Fibroblast of skin of scalp (primary cell): ENCODE measurements at regions not wholly inside any gene's neighbourhood (a gene's known extent, or its start where the extent isn't known, plus 50 kb on each side); places are given as distances from the start of the nearest gene placed in this dataset.
"Not testable (repeated sequence)": the region's sequence is repeated elsewhere in the genome, so short reads cannot be mapped to it uniquely, and the experiment has no call there.

Experiments
- DNase-seq: peaks from one replicate; pipeline ENCODE4 v3.0.0-alpha.2; 2013

DNA sequence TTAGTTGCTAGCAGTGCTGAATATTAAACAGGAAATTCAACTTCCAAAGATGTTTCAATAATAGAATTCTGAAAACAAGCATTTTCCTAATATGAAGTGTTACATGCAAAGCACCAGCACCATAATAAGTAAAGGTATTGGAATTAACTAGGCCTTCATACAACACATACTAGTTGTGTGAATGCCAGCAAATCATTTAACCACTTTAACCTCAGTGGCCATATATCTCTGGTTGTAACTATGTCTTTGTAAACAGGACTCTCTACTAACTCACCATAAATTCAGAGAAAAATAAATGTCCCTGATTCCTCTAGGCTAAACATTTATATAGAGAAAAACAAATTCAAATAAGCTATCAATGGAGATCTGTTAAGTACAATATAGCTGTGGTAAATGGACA lies 175.7 kb upstream of the NBPF9 start:
- DNase-seq: not testable (repeated sequence)

DNA sequence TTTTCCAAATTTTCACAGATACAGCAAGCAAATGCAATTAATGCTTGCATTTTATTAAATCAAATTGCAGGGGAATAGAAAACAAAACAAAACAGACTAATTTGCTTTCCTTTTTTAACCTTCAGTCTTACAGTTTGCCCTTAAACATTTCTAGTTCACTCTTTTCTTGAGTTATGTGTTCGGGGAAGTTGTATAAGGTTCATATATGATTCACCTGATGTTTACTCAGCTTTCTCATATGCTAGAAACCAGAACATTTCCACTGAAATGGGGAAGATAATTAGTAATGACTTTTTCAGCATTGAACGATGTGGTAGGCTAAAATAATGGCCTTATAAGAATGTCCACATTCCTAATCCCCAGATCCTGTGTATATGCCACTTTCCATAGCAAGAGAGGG lies 176.2 kb upstream of the NBPF9 start:
- not testable (repeated sequence) for DNase-seq

DNA sequence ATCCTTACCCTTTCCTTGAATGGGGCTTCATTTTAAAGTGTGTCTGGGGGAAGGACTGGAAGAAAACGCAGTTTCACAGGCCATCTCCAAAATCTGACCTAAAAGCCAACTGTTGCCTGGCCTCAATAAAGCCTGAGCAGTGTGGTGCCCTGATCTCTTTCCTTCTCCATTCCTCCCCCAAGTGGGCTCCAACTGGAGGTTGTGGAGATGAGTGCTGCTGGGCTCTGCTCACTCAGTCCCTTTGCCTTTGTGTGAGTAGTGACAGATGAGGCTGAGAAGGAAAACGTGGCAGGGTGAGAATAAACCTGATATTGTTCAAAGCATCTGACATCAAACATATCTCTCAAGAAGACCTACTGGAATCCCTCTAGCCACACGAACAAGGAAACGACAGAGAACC lies 181.4 kb upstream of the NBPF9 start:
- not testable (repeated sequence) for DNase-seq

DNA sequence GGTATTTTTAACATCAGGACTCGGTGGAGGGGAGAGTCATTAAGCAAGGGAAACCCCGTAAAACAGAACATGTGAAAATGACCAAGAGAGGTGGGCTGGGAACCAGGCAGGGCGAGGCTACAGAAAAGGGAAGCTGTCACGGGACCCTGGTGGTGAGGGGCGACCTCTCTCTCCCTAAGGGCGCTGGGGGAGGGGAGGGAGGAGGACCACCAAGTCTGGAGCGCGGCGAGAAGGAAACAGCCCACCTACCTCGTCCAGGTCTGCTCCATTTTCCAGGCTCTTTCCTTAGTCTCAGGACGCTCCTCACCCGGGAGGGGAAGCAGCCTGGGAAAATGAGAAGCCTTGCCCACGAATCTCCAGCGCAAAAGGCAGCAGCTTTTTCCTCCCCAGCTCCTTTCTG lies 181.9 kb upstream of the NBPF9 start:
- DNase-seq: not testable (repeated sequence)

DNA sequence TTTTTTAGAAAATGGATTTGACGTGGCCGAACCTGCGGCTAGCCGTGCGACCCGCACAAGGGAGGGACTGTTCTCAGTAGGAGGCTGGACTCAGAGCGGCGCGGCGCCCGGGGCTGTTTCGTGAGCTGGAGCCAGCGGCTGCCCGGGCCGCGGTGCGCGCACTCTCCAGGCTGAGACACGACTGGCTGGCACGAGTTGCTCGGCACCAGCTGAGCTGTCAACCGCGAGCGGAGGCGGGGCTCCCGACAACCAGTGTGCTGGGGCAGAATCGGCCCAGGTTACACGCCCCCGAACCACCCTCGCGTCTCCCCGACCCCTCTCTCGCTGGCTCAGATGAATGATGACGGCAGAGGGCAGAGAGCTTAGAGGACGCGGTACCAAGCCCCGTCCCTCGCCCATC lies 182.3 kb upstream of the NBPF9 start:
- not testable (repeated sequence) for DNase-seq

DNA sequence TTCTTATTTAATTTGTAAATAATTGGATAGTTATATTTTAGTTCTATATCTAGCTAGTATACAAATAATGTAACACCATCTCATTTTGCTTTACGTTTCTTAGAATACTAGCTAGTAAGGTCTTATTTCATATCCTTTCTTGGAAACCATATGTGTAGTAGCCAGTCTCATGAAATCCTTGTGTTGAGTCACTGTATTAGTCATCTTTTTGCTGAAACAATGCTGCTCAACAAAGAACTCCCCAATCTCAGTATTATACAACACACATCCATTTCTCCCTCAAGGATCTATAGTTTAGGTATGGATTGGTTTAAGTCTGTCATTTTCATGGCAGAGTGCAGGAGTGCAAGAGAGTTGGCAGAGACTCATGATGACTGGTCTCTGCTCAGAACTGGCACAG lies 185.2 kb upstream of the NBPF9 start:
- DNase-seq: not testable (repeated sequence)

DNA sequence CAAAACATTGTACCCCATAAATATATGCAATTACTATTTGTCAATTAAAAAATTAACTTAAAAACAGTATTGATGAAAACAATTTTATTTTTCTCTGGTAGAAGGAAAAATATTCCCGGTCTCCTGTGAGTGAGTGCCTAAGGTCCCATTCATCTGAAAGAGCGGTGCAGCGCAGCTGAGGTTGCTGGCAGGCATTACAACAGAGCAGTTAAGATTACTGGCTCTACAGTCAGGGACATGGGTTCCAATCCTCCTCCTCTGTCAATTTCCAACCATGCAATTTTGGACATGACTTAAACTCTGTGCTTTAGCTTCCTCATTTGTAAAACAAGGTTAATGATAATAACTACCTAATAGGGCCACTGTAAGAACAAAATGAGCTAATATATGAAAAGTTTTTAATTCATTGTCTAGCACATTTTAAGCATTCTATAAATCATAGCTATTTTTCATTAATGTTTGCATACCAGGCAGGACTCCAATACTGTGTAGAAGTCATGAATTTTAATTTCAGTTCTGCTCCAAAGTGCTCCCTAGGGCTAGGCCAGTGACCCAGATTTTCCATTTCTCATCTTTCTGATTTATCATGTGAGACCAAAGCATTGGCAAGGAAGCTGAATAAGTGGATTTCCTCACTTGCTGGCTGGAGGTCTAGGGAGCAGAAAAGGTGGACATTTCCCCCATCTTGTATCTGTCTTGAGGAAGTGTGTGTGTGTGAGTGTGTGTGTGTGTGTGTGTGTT lies 174.2 kb upstream of the NBPF19 start:
- DNase-seq: not testable (repeated sequence)

DNA sequence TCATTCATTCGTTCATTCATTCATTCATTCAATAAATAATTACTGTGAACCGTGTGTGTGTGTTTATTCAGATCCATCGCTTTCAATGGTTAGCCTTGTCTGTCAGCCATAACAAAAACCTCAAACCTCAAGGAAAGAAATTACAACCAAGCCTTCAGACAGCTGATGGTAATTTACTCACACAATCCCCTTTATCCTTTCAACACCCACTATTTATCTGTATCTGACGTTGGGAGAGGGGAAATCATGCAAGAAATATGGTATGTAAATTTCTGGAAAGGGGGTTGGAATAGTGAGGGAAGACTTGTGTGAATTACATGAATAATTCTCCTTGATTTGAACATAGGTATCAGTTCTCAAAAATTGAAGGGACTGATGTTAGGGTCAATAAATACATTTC lies 173.6 kb upstream of the NBPF19 start:
- DNase-seq: not testable (repeated sequence)

DNA sequence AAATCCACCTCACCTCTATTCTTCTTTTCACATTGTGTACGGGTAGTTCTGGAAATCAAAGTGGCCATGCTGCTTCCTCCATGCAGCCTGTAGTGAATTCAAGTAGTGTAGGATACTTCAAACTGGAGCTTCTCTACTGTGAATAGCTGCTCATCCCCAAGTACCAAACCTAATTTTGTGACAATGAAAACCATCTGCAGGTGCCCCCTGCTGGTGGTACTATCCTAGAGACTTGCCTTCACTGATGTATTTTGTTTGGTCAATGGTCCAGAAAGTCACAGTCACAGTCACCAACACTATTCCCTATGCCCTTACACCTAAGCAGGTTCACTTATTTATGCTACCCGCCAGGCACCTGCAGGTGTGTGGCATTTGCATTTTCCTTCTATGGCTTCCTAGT lies 170.0 kb upstream of the NBPF19 start:
- not testable (repeated sequence) for DNase-seq

DNA sequence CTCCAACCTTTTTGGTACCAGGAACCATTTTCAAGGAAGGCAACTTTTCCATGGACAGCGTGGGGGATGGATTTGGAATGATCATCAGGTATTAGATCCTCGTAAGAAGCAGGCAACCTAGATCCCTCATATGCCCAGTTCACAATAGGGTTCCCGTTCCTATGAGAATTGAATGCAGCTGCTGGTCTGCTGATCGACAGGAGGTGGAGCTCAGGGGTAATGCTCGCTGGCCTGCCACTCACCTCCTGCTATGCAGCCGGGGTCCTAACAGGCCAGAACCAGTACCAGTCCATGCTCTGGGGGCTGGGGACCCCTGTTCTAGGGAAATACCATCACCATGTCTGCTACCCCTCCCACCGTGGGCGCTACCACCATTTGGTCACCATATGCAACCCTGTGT lies 167.2 kb upstream of the NBPF19 start:
- not testable (repeated sequence) for DNase-seq

DNA sequence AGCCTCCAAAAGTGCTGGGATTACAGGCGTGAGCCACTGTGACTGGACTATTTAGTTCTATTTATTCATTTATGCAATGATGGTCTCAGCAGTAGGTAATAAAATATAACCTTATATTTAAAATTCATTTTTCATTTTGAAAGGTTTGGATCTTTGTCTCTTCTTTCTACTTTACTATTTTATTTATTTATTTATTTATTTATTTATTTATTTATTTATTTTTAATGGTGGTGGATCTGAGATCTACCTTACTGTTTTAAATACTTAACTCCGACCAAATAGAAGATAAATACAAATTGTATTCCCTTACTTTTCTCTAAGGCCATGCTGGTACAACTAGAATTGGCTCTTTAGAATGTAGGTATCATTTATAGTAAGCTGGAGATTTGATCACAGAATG lies 159.9 kb upstream of the NBPF19 start:
- not testable (repeated sequence) for DNase-seq

DNA sequence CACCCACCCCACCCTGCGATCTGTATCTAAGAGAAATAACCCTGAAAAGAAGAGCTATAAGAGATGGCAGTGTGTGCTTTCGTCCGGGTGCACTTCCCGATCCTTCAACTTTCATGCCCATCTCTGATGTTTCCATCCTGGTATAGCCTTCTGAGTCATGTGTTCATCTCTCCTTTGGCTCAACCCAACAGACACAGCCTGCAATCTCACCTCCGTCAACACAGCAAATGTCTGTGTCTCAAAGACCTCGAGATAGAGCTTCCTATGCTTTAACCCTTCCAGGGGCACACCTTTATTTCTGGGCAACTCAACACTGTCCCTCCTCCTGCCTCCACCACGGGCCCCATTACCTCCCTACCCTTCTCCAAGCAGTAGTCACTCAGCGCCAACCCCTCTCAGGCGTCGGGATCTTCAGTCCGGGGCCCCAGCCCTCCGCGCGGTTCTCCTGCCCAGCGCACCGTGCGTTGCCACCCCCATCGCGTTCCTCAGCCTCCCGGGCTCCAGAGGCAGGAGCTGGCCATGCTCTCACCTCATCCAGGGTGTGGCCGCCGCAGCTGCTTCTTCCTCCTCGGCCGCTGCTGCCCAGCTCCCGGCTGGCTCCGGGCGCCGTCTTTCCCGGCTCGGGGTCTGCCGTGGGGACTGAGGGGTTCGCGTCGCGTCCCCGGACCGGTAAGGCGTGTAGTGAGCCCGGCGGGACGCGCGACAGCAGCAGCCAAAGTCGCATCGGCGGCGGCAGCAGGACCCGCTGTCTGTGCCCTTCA lies 153.7 kb upstream of the NBPF19 start:
- not testable (repeated sequence) for DNase-seq

DNA sequence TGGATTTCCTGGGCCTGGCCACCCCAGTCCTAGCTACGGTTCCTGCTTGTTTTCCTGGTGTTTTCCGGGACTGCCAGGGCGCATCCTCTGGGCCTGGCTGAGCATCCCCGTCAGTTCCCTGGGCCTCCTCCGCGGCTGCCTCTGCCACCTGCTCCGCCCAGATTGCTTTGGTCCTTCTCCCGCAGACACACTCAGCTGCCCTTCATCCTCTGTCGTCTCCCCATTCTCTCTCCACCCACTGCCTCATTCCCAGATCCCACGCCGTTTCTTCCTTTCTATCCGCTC lies 153.2 kb upstream of the NBPF19 start:
- DNase-seq: not testable (repeated sequence)

DNA sequence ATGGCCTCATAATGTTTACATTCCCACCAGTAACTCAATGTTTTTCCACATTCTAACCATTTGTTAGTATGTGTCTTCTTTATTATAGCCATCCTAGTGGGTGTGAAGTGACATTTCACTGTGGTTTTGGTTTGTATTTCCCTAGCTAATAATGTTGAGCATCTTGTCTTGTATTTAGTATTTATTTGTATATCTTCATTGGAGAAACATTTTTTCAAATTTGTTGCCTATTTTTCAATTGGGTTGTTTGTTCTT lies 144.8 kb upstream of the NBPF19 start:
- DNase-seq: not testable (repeated sequence)

DNA sequence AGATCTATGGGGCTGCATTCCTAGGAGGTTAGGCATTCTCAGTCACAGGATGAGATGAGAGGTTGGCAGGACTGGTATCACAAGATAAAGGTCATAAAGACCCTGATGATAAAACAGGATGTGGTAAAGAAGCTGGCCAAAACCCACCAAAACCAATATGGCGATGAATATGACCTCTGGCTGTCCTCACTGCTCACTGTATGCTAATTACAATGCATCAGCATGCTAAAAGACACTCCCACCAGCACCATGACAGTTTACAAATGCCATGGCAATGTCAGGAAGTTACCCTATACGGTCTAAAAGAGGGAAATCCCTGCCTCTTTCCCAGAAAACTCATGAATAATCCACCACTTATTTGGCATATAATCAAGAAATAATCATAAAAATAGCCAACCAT lies 138.8 kb upstream of the NBPF19 start:
- not testable (repeated sequence) for DNase-seq

DNA sequence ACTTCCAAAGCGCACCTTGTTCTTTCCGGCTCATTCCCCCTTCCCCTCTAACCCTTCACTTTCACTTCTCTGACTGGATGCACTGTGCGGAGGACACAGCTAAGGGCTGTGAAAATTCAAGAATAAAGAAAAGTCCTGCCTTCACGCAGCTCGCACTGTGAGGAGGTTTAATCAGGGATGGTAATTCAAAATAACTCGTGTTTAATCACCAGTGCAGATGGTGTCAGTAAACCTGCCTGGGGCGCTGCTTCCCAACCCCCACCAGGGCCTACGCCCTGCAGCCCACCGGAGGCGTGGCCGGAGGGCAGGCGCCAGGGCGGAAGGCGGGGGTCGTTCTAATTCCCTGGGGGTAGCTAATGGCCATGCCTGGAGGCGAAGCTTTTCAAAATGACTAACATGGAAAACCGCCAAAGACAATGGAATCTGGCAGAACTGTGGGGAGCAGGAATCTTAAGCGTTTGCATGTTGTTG lies 136.6 kb upstream of the NBPF19 start:
- DNase-seq: not testable (repeated sequence)

DNA sequence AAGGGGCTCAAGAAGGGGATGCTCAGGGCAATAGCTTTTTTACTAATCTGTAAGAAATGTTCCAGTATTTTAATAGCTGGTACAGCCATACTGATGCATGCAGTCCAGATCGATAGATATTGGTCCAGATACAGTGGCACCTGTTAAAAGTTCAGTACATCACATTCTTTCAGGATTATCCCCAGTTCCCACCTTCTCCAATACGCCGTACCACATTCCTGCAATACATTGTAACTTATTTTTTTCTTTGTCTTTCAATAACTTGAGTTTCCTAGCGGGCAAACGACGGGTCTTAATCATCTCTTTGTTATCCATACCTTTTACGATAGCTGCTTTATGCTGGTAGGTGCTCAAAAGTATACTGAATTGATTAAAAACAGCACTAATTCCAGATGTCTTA lies 136.1 kb upstream of the NBPF19 start:
- DNase-seq: not testable (repeated sequence)

DNA sequence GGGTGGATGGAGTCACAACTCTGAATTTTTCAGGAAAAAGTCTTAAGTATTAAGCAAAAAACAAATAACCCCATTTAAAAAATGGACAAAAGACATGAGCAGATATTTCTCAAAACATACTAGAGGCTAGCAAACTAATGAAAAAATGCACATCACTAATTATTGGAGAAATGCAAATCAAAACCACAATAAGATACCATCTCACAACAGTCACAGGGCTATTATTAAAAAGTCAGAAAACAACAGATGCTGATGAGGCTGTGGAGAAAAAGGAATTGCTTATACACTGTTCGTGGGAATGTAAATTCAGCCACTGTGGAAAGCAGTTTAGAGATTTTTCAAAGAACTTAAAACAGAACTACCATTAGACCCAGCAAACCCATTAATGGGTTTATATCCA lies 125.4 kb upstream of the NBPF19 start:
- DNase-seq: not testable (repeated sequence)

DNA sequence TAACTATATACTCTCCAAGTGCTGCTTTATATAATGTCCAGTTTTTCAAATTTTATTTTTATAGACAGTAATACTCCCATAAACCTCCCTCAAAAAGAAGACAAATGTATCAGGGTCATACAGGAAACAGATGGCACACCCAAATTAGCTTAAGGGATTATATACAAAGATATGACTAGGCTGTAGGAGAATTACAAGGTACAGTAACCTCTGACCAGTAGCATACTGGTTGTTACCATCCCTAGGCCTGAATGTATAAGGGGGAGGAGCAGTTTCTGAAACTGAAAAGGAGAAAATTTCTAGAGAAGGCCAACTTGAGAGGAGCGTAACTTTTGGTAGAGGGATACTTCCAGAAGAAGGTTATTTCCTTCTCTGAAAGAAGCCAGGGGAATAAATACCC lies 122.6 kb upstream of the NBPF19 start:
- not testable (repeated sequence) for DNase-seq

DNA sequence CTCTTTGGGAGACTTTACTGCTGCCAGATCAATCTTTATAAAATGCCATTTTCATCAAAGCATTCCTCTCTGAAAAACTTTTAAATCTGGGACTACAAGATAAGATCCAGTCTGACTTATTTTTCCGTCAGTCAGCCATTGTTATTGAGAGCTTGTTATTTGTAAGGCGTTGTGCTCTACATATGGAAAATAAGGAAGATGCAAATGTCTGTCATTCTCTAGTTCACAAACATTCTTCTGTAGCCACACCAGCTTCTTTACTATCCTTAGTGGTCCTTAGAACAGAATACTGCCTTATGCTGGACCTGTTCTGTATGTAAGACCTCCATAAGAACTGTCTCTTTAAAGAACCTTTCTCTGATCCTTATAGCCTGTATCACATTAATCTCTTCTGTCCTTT lies 120.3 kb upstream of the NBPF19 start:
- not testable (repeated sequence) for DNase-seq

DNA sequence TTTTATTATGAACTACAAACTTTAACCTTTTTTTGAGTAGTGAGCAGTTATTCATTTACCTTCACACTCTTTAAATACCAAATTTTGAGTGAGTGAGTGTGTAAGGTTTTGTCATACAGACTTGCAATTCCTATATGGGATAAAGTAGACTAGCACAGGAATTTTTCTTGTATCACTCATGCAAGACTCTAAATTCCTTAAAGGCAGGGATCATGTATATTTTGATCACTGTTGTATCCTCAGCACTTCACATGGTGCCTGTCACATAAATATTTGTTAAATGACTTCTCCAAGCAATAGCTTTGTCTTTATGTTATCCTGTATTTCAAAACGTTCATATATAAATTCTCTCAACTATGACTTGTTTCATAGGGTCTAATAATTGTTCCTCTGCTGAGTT lies 119.1 kb upstream of the NBPF19 start:
- not testable (repeated sequence) for DNase-seq

DNA sequence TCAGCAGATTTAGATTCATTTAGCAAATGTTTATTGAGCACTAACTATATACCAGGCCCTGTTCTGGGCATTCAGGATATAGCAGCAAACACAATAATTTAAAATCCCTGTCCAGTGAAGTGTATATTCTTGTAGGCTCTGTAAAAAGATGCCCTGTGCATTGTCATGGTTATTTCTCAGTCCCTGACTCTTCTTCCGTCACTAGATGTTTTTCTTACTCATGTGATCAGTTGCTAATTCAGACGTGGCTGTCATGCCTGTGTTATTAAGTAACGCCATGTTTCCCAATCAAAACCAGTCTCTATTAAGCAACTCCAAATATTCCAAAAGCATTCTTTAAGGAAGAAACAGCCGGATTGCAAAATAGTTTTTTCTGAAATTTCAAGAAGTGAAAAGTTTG lies 118.7 kb upstream of the NBPF19 start:
- DNase-seq: not testable (repeated sequence)

DNA sequence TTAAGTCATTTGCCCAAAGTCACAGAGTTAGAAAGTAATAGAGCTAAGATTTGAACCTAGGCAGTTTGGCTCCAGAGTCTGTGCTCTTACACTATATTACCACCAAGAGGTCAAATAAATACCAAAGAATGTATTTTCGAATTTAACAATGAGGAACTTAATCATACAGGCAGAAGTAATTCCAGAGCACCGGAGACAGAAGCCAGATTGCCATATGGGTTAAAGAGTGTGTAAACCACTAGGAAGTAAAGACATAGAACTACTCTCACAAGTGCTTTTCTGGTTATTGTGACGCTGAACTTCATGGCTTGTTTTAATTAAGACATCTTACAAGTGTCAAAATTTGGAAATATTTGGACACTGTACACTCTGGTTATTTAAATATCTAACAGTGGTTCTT lies 114.5 kb upstream of the NBPF19 start:
- not testable (repeated sequence) for DNase-seq

DNA sequence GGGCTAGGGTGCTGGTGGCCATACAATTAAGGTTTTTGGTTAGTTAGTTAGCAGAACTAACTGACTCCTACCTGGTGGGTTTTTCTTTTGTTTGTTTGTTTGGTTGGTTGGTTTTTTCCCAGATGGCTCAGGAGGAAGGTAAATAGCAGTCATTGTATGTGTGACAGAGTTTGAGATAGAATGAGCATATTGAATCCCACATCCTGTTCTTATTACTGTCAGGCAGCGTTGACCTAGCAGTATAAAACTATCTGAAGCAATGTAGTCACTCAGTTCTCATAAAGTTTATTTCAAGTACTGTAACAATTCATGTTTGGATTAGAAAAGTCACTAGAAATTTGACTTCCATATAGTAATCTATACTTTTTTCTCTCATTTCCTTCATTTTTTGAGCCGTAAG lies 113.5 kb upstream of the NBPF19 start:
- not testable (repeated sequence) for DNase-seq
